ENCODE measurements at regions not wholly inside any gene's neighbourhood (a gene's known extent, or its start where the extent isn't known, plus 50 kb on each side); places are given as distances from the start of the nearest gene placed in this dataset.
"Not testable (repeated sequence)": the region's sequence is repeated elsewhere in the genome, so short reads cannot be mapped to it uniquely, and the experiment has no call there.

DNA sequence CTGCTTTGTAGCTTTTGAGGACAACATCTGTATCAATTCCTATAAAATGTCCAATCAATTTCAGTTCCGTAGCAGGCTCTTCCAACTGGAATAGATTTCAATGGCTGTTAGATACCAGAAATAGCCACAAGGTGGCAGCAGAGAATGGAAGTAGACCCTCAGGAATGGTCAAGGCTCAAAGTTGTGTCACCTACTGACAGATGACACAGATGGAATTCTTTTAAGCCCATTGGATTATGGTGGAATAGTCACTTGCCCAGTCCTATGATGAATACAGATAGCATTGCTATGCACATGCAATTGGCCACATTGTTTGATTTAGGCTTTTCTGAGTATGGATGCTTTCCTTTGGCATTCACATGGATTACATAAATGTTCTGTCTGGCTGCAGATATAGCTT, 130.4 kb upstream of the RADX start:
- Histone ChIP-seq H3K27ac (ENCODE audit: low read depth in 2 of 2, low read length in 2 of 2) (no peak overlapping the region), H3K27me3 (ENCODE audit: control insufficient read depth in 2 of 2, insufficient read depth in 2 of 2, low read length in 2 of 2) (peaks cover 2% of the 10 kb centered on the region in 2 donors), H3K9me3 (ENCODE audit: control insufficient read depth in 2 of 2, low read length in 2 of 2) (no peaks in the 10 kb centered on the region), H3K4me3 (ENCODE audit: low read length in 2 of 2) (no peak overlapping the region), H3K9ac (ENCODE audit: low read depth in 1 of 2, low read length in 2 of 2) (no peak overlapping the region), H3K36me3 (ENCODE audit: control insufficient read depth in 2 of 2, insufficient read depth in 2 of 2, low read length in 2 of 2) (no peaks in the 10 kb centered on the region), H3K4me1 (ENCODE audit: control insufficient read depth in 2 of 2, insufficient read depth in 2 of 2, low read length in 2 of 2) (no peaks in the 10 kb centered on the region)

DNA sequence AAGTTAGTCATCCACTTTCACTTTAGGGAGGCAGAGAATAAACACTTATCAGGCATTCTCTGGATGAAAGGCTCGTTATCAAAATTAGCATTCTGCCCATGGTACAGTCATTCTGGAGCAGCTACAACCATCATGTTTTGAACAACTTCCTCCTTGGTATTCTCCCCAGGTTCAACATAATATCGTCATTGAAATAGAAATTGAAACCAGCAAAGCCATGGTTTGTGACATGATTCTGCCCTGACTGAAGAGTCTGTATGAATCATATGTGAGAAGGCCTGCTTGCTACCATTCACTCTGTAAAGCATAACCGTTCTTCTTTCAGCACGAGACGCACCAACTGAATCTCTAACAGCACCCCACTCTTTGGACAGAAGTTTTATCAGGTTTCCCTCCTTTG, 127.5 kb upstream of the RADX start:
- Histone ChIP-seq H3K27me3 (ENCODE audit: control insufficient read depth in 2 of 2, insufficient read depth in 2 of 2, low read length in 2 of 2) (peaks cover 2% of the 10 kb centered on the region in 2 donors), H3K9me3 (ENCODE audit: control insufficient read depth in 2 of 2, low read length in 2 of 2) (no peaks in the 10 kb centered on the region), H3K4me1 (ENCODE audit: control insufficient read depth in 2 of 2, insufficient read depth in 2 of 2, low read length in 2 of 2) (no peaks in the 10 kb centered on the region), H3K4me3 (ENCODE audit: low read length in 2 of 2) (no peak overlapping the region), H3K9ac (ENCODE audit: low read depth in 1 of 2, low read length in 2 of 2) (no peak overlapping the region), H3K27ac (ENCODE audit: low read depth in 2 of 2, low read length in 2 of 2) (no peak overlapping the region), H3K36me3 (ENCODE audit: control insufficient read depth in 2 of 2, insufficient read depth in 2 of 2, low read length in 2 of 2) (no peaks in the 10 kb centered on the region)

DNA sequence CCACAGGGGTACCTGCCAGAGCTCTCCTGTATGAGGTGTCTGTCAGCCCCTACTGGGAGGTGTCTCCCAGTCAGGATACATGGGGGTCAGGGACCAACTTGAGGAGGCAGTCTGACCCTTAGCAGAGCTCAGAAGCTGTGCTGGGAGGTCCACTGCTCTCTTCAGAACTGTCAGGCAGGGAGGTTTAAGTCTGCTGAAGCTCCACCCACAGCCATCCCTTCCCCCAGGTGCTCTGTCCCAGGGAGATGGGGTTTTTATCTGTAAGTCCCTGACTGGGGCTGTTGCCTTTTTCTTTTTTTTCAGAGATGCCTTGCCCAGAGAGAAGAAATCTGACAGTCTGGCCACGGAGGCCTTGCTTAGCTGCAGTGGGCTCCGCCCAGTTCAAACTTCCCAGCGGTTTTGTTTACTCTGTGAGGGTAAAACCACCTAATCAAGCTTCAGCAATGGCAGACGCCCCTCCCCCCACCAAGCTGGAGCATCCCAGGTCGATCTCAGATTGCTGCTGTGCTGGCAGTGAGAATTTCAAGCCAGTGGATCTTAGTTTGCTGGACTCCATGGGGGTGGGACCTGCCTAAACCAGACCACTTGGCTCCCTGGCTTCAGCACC, 118.5 kb upstream of the RADX start:
- H3K27ac ChIP-seq (ENCODE audit: low read depth in 2 of 2, low read length in 2 of 2); H3K9ac ChIP-seq (ENCODE audit: low read depth in 1 of 2, low read length in 2 of 2); H3K36me3 ChIP-seq (ENCODE audit: control insufficient read depth in 2 of 2, insufficient read depth in 2 of 2, low read length in 2 of 2); H3K4me1 ChIP-seq (ENCODE audit: control insufficient read depth in 2 of 2, insufficient read depth in 2 of 2, low read length in 2 of 2); H3K9me3 ChIP-seq (ENCODE audit: control insufficient read depth in 2 of 2, low read length in 2 of 2); H3K27me3 ChIP-seq (ENCODE audit: control insufficient read depth in 2 of 2, insufficient read depth in 2 of 2, low read length in 2 of 2); H3K4me3 ChIP-seq (ENCODE audit: low read length in 2 of 2): not testable (repeated sequence)

DNA sequence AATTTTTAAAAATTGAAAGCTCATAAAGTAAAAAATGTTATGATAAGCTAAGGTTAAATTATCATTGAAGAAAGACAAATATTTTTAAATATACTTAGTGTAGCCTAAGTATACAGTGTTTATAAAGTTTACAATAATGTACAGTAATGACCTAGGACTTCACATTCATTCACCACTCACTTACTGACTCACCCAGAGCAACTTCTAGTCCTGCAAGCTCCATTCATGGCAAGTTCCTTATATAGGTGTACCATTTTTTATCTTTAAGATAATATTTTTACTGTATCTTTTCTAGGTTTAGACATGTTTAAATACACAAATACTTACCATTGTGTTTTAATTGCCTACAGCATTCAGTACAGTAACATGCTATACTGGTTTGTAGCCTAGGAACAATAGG, 112.3 kb upstream of the RADX start:
- Histone ChIP-seq H3K27me3 (ENCODE audit: control insufficient read depth in 2 of 2, insufficient read depth in 2 of 2, low read length in 2 of 2) (peaks cover 0 to 2% of the 10 kb centered on the region in 2 donors), H3K4me3 (ENCODE audit: low read length in 2 of 2) (no peak overlapping the region), H3K36me3 (ENCODE audit: control insufficient read depth in 2 of 2, insufficient read depth in 2 of 2, low read length in 2 of 2) (no peaks in the 10 kb centered on the region), H3K9me3 (ENCODE audit: control insufficient read depth in 2 of 2, low read length in 2 of 2) (no peaks in the 10 kb centered on the region), H3K27ac (ENCODE audit: low read depth in 2 of 2, low read length in 2 of 2) (no peak overlapping the region), H3K9ac (ENCODE audit: low read depth in 1 of 2, low read length in 2 of 2) (no peak overlapping the region), H3K4me1 (ENCODE audit: control insufficient read depth in 2 of 2, insufficient read depth in 2 of 2, low read length in 2 of 2) (no peaks in the 10 kb centered on the region)

DNA sequence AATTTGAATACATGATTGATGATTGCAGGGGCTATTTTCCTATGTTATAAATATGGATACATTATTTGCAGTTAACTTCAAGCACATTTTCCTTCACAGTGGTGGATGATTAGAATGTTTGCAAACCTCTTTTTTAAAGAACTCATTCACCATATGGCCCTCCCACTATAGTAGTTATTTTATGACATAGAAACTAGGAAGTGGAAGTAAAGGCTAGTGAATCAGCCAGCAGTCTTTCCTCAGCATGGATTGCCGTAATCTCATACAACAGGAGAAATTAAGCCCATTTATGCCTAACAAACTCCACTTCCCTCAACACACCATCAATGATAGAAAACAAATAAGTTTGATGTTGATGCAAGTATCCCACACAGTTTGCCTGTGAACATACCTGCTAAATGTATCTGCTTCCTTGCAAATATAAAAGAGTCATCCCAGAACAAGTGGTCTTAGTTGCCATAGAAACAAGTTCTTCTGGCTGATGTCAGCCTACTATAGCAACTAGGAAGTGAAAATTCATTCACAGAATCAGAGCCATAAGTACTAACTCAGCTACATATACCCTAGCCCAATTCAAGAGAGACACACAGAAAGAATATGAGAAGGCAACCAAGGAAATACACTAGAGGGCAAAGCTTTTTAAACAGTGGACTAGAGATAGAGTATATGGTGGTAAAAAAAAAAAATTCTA, 100.9 kb upstream of the RADX start:
- peaks cover 0 to 3% of the 10 kb centered on the region in 2 donors for H3K27me3 ChIP-seq (ENCODE audit: control insufficient read depth in 2 of 2, insufficient read depth in 2 of 2, low read length in 2 of 2)
- H3K9me3 ChIP-seq (ENCODE audit: control insufficient read depth in 2 of 2, low read length in 2 of 2) = no peaks in the 10 kb centered on the region
- H3K4me3 ChIP-seq (ENCODE audit: low read length in 2 of 2) = no peak overlapping the region
- no peak overlapping the region for H3K27ac ChIP-seq (ENCODE audit: low read depth in 2 of 2, low read length in 2 of 2)
- H3K36me3 ChIP-seq (ENCODE audit: control insufficient read depth in 2 of 2, insufficient read depth in 2 of 2, low read length in 2 of 2) = no peaks in the 10 kb centered on the region
- no peak overlapping the region for H3K9ac ChIP-seq (ENCODE audit: low read depth in 1 of 2, low read length in 2 of 2)
- no peaks in the 10 kb centered on the region for H3K4me1 ChIP-seq (ENCODE audit: control insufficient read depth in 2 of 2, insufficient read depth in 2 of 2, low read length in 2 of 2)
